ENCODE measurements at regions not wholly inside any gene's neighbourhood (a gene's known extent, or its start where the extent isn't known, plus 50 kb on each side); places are given as distances from the start of the nearest gene placed in this dataset.

DNA sequence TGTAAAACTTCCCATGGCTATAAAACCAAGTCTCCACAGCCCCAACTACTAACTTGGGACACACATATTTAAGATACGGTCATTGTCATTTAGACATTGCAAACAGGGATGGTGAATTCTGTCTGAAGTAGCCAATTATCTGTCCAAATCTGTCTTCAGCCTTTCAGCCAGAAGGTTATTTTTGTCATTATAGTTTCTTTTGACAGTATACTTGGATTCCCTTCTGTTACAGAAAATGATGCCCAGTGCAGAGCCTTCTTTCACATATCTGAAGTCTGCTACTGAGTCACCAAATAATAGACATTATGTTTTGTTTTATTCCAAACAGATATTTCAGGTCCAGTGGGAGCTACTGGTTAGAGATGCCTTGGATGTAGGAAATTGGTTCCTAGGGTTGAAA, 452.4 kb upstream of the HTR2A start:
- no peak overlapping the region for H3K4me3 ChIP-seq
- H3K27ac ChIP-seq = no peak overlapping the region
- ATAC-seq (no peak), DNase-seq (no peak)
- H3K36me3 ChIP-seq (replicated peaks in 1 of 2; ENCODE audit: insufficient read depth in 1 of 2, low read depth in 2 of 2) = no peaks in the 10 kb centered on the region
- no peaks in the 10 kb centered on the region for H3K4me1 ChIP-seq
- intact Hi-C loops (cut with DNase I) = no loop called here
- 70 to 83% methylated on average over 1 of the region's 1 CpG for WGBS, 2 donors
- H3K9me3 ChIP-seq = no peaks in the 10 kb centered on the region
- TF ChIP-seq, protein P1, sequence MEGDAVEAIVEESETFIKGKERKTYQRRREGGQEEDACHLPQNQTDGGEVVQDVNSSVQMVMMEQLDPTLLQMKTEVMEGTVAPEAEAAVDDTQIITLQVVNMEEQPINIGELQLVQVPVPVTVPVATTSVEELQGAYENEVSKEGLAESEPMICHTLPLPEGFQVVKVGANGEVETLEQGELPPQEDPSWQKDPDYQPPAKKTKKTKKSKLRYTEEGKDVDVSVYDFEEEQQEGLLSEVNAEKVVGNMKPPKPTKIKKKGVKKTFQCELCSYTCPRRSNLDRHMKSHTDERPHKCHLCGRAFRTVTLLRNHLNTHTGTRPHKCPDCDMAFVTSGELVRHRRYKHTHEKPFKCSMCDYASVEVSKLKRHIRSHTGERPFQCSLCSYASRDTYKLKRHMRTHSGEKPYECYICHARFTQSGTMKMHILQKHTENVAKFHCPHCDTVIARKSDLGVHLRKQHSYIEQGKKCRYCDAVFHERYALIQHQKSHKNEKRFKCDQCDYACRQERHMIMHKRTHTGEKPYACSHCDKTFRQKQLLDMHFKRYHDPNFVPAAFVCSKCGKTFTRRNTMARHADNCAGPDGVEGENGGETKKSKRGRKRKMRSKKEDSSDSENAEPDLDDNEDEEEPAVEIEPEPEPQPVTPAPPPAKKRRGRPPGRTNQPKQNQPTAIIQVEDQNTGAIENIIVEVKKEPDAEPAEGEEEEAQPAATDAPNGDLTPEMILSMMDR (IDR thresholded peaks at IDR 0.05) = no peak
- TF ChIP-seq POLR2A (IDR thresholded peaks at IDR 0.05) = no peak
- no peaks in the 10 kb centered on the region for H3K27me3 ChIP-seq

DNA sequence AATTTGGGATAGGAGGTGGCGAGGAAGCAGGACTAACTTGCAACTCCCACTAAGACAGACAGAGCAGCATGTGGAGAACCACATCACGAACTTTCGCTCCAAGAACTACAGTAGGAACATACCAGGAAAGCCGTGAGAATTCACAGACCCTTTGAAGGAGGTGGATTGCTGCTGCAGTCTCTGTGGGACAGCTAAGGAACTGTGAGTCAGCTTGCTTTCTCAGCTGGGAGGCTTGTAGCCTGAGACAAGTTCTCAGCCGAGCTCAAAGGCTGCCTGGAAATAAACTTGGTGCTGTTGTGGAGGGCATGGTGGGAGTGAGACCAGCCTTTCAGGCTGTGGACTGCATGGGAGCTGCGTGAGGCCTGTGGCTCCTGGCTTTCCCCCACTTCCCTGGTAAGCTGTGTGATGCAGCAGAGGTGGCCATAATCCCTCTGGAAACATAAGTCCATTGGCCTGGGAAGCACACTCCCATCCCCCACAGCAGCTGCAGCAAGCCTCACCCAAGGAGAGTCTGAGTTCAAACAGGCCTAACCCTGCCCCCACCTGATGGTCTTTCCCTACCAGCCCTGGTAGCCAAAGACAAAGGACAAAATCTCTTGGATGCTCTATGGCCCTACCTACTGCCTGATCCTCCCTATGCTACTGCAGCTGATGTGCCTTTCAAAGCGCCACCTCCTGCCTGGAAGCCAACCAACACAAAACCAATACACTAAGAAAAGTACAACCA, 441.1 kb upstream of the HTR2A start:
- H3K27me3 ChIP-seq = no peaks in the 10 kb centered on the region
- no peak overlapping the region for H3K4me3 ChIP-seq
- TF ChIP-seq POLR2A (IDR thresholded peaks at IDR 0.05) = no peak
- TF ChIP-seq, protein P1 (IDR thresholded peaks at IDR 0.05) = no peak

DNA sequence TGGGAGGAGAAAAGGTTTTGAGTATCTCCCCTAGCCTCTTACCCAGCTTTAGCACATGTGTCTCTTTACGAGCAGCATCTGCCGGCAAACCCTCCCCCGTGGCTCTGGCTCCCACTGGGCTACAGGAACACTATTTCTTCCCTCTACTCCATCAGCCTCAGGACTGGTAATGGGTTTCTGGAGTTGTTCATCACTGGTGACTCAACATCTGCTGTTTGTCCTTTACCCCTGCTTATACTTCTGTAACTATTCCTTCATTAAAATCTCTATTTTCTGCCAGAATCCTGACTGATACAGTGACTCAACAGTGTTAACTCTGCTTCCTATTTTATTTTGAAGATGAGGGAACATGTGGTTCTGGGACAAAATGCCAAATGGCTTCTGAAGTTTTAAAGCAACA, 437.3 kb upstream of the HTR2A start:
- ATAC-seq (no peak), DNase-seq (peak in 2 of 4 donors; percentile 6 to 10)
- Histone ChIP-seq H3K4me3 (no peak overlapping the region), H3K36me3 (replicated peaks in 1 of 2; ENCODE audit: insufficient read depth in 1 of 2, low read depth in 2 of 2) (no peaks in the 10 kb centered on the region), H3K4me1 (no peaks in the 10 kb centered on the region), H3K27ac (no peak overlapping the region), H3K27me3 (no peaks in the 10 kb centered on the region), H3K9me3 (no peaks in the 10 kb centered on the region)
- intact Hi-C loops (cut with DNase I) = no loop called here
- 79 to 81% methylated on average over 3 of the region's 3 CpGs for WGBS, 2 donors
- no peak for TF ChIP-seq POLR2A (IDR thresholded peaks at IDR 0.05)
- TF ChIP-seq, protein P1 (IDR thresholded peaks at IDR 0.05) = no peak

More for the DNA sequence above, 441.1 kb upstream of the HTR2A start:
- H3K27ac ChIP-seq = no peak overlapping the region
- DNase-seq (no peak), ATAC-seq (no peak)
- intact Hi-C loops (cut with DNase I) = no loop called here
- no peaks in the 10 kb centered on the region for H3K4me1 ChIP-seq
- H3K9me3 ChIP-seq = no peaks in the 10 kb centered on the region
- 56 to 73% methylated on average over 7 of the region's 7 CpGs for WGBS, 2 donors
- H3K36me3 ChIP-seq (replicated peaks in 1 of 2; ENCODE audit: insufficient read depth in 1 of 2, low read depth in 2 of 2) = no peaks in the 10 kb centered on the region

DNA sequence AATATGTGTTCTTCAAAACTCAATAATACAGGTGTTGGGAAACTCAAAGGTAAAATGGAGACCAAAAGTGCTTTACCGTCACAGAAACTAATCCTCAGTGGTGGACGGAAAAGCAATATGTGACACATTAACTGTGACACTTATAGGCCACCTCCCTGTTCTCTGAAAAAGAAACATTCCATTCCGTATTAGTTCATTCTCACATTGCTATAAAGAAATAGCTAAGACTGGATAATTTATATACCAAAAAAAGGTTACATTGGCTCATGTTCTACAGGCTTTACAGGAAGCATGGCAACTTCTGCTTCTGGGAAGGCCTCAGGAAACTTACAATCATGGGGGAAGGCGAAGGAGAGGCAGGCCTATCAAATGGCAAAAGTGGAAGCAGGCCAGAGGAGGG, 435.3 kb upstream of the HTR2A start:
- Histone ChIP-seq H3K27me3 (no peaks in the 10 kb centered on the region), H3K4me3 (no peak overlapping the region), H3K27ac (no peak overlapping the region), H3K36me3 (replicated peaks in 1 of 2; ENCODE audit: insufficient read depth in 1 of 2, low read depth in 2 of 2) (no peaks in the 10 kb centered on the region), H3K9me3 (no peaks in the 10 kb centered on the region), H3K4me1 (no peaks in the 10 kb centered on the region)
- 68 to 73% methylated on average over 4 of the region's 4 CpGs for WGBS, 2 donors
- no peak for ATAC-seq
- TF ChIP-seq, protein P1 (IDR thresholded peaks at IDR 0.05) = no peak
- TF ChIP-seq POLR2A (IDR thresholded peaks at IDR 0.05) = no peak
- no peak for DNase-seq
- intact Hi-C loops (cut with DNase I) = no loop called here

DNA sequence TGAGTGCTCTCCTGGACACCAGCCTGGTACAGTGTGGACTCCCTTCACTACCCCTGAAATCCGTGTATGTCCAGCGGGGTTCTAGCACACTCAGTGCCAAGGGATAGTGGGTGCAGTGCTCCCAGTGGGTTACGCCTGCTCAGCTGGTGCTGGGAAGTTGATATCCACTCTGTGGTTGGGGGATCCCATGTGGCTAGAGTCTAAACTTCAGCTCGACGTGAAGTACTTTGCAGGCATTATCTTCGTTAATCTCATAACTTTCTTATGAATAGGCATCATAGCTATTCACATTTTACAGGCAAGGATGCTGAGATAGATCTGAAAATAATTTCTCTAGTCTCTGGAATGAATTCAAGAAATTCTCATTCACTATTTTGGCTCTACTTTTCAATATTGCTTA, 433.2 kb upstream of the HTR2A start:
- H3K36me3 ChIP-seq (replicated peaks in 1 of 2; ENCODE audit: insufficient read depth in 1 of 2, low read depth in 2 of 2) = no peaks in the 10 kb centered on the region
- WGBS, 2 donors = 64 to 67% methylated on average over 5 to 6 of the region's 6 CpGs
- ATAC-seq = no peak

More for the DNA sequence above, 433.2 kb upstream of the HTR2A start:
- TF ChIP-seq, protein P1 (IDR thresholded peaks at IDR 0.05) = no peak
- no peak for TF ChIP-seq POLR2A (IDR thresholded peaks at IDR 0.05)
- intact Hi-C loops (cut with DNase I) = no loop called here
- no peak for DNase-seq
- H3K9me3 ChIP-seq = no peaks in the 10 kb centered on the region
- no peak overlapping the region for H3K27ac ChIP-seq
- H3K4me3 ChIP-seq = no peak overlapping the region
- H3K4me1 ChIP-seq = no peaks in the 10 kb centered on the region
- H3K27me3 ChIP-seq = no peaks in the 10 kb centered on the region
